ENCODE measurements at regions not wholly inside any gene's neighbourhood (a gene's known extent, or its start where the extent isn't known, plus 50 kb on each side); places are given as distances from the start of the nearest gene placed in this dataset.

DNA sequence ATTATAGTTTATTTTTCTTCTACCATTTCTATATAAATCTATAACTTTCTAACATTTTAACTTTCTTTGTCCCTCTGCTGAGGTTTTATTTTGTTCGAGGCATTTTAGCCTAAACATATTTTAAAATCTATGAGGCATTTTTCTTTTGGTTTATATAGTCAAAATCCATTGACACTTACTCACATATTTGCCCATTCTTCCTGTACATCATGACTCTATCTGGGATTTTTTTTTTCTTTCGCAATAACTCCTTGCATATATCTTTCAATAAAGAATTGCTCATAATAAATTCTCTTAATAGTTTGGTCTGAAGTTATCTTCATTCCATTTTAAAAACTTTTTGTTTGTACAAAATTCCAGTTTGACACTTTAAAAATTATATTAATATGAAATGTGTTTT lies 632.3 kb downstream of the TLE4 start:
- H3K9me3 ChIP-seq: no peaks in the 10 kb centered on the region
- no peak for ATAC-seq
- intact Hi-C loops (cut with DNase I): no loop called here

DNA sequence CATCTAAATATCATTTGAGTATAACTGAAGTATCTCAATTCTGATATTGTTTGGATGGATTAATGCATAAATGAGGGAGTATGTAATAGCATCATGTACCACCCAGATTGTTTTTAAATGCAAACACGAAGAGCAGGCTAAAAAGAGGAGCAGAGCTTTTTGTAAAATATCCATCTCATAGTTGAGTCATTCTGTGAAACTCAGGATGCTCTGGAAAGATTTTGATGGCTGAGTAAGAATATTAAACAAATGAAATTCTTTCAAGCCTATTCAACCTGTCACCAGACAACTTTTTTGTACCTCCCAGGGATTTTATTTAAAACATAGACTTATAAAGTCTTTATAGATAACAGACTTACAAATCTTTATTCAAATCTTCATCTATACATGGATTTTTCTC lies 625.9 kb downstream of the TLE4 start:
- Histone ChIP-seq H3K27ac (no peak overlapping the region), H3K36me3 (no peaks in the 10 kb centered on the region), H3K9me3 (no peaks in the 10 kb centered on the region), H3K27me3 (no peaks in the 10 kb centered on the region), H3K4me3 (no peak overlapping the region), H3K4me1 (no peaks in the 10 kb centered on the region)
- no peak for ATAC-seq
- WGBS, 4 donors: 58 to 75% (median 67%) methylated on average over 1 of the region's 1 CpG
- no peak for DNase-seq
- TF ChIP-seq, protein P1, sequence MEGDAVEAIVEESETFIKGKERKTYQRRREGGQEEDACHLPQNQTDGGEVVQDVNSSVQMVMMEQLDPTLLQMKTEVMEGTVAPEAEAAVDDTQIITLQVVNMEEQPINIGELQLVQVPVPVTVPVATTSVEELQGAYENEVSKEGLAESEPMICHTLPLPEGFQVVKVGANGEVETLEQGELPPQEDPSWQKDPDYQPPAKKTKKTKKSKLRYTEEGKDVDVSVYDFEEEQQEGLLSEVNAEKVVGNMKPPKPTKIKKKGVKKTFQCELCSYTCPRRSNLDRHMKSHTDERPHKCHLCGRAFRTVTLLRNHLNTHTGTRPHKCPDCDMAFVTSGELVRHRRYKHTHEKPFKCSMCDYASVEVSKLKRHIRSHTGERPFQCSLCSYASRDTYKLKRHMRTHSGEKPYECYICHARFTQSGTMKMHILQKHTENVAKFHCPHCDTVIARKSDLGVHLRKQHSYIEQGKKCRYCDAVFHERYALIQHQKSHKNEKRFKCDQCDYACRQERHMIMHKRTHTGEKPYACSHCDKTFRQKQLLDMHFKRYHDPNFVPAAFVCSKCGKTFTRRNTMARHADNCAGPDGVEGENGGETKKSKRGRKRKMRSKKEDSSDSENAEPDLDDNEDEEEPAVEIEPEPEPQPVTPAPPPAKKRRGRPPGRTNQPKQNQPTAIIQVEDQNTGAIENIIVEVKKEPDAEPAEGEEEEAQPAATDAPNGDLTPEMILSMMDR (IDR thresholded peaks at IDR 0.05): no peak
- no peak for TF ChIP-seq POLR2A (IDR thresholded peaks at IDR 0.05)
- intact Hi-C loops (cut with DNase I): no loop called here

More for the DNA sequence above, 632.3 kb downstream of the TLE4 start:
- no peaks in the 10 kb centered on the region for H3K4me1 ChIP-seq
- H3K36me3 ChIP-seq: no peaks in the 10 kb centered on the region
- no peak for DNase-seq
- 78 to 89% (median 86%) methylated on average over 2 of the region's 2 CpGs for WGBS, 4 donors
- H3K27me3 ChIP-seq: no peaks in the 10 kb centered on the region
- no peak for TF ChIP-seq POLR2A (IDR thresholded peaks at IDR 0.05)
- TF ChIP-seq, protein P1 (IDR thresholded peaks at IDR 0.05): no peak
- no peak overlapping the region for H3K27ac ChIP-seq
- no peak overlapping the region for H3K4me3 ChIP-seq

DNA sequence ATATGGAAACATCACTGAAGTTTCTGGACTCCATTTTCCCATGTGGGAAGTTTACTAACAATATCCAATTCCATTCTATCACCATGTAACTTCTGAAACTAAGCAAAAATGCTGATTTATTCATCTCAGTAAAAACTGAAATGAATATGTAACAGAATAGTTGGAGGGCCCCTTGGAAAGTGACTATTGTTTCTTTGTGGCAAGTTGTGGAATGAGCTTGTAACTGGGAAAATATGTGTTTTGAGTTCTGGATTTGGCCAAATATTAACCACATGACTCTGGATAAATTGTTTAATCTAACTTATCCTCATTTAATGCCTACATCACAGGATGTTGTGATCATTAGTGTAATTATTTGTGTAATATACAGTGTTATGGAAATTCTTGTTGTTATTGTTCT lies 619.3 kb downstream of the TLE4 start:
- TF ChIP-seq POLR2A (IDR thresholded peaks at IDR 0.05): no peak
- TF ChIP-seq, protein P1 (IDR thresholded peaks at IDR 0.05): no peak
- H3K4me1 ChIP-seq: no peaks in the 10 kb centered on the region
- DNase-seq: no peak
- no peaks in the 10 kb centered on the region for H3K36me3 ChIP-seq
- intact Hi-C loops (cut with DNase I): no loop called here
- H3K4me3 ChIP-seq: no peak overlapping the region
- H3K9me3 ChIP-seq: peaks cover 0 to 2% (median 0%) of the 10 kb centered on the region in 12 donors
- ATAC-seq: no peak
- no peak overlapping the region for H3K27ac ChIP-seq
- H3K27me3 ChIP-seq: no peaks in the 10 kb centered on the region

DNA sequence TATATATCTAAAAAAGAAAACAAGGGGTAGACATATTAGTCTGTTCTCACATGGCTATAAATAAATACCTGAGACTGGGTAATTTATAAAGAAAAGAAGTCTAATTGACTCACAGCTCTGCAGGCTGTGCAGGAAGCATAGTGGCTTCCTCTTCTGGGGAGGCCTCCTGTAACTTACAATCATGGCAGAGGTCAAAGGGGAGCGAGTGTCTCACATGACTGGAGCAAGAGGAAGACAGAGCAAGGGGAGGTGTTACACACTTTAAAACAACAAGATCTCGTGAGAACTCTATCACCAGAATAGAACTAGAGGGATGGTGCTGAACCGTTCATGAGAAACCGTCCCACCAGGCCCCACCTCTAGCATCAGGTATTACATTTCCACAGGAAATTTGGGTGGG lies 616.8 kb downstream of the TLE4 start:
- Histone ChIP-seq H3K36me3 (no peaks in the 10 kb centered on the region), H3K4me3 (no peak overlapping the region), H3K4me1 (no peaks in the 10 kb centered on the region), H3K27me3 (no peaks in the 10 kb centered on the region), H3K27ac (no peak overlapping the region), H3K9me3 (peaks cover 0 to 2% (median 0%) of the 10 kb centered on the region in 12 donors)
- 64 to 77% (median 70%) methylated on average over 4 of the region's 4 CpGs for WGBS, 4 donors
- TF ChIP-seq, protein P1 (IDR thresholded peaks at IDR 0.05): no peak
- TF ChIP-seq POLR2A (IDR thresholded peaks at IDR 0.05): no peak
- intact Hi-C loops (cut with DNase I): no loop called here
- ATAC-seq (no peak), DNase-seq (no peak)
